ENCODE measurements at regions not wholly inside any gene's neighbourhood (a gene's known extent, or its start where the extent isn't known, plus 50 kb on each side); places are given as distances from the start of the nearest gene placed in this dataset.

GRCh38 chr4:45741897-45742296, 382.0 kb downstream of the GABRG1 start:
- BruUV-seq (replicated peaks): no TSS peak
- intact Hi-C loops (cut with micrococcal nuclease; ENCODE audit: unreplicated experiment) (no loop called here), in situ Hi-C loops (cut with MboI) (no loop called here)
- H2AFZ ChIP-seq (ENCODE audit: control insufficient read depth, low read depth, low read length): no peak overlapping the region
- ChIA-PET SMC1A (ENCODE audit: uncharacterized antibody, unreplicated experiment) (interaction anchor here (0.6 kb wide), 1 partner anchor 160 kb away, joined by 3 read pairs; no protein-coding TSS in a partner anchor), POLR2A (no interaction called here), CTCF (interaction anchor here (0.6 to 1.7 kb wide), 2 partner anchors 190 to 289 kb away, joined by 3 to 5 read pairs; no protein-coding TSS in a partner anchor), RAD21 (ENCODE audit: unreplicated experiment) (interaction anchor here (1.5 kb wide), 1 partner anchor 814 kb away, joined by 4 read pairs; no protein-coding TSS in a partner anchor)
- no peaks in the 10 kb centered on the region for H4K20me1 ChIP-seq (ENCODE audit: control insufficient read depth, insufficient read depth)
- FAIRE-seq (no peak), ATAC-seq (no peak; the same call in 2 of the 3 replicates), DNase-seq (ENCODE audit: low read depth, low spot score) (no peak)
- no peaks in the 10 kb centered on the region for H3K27me3 ChIP-seq (replicated peaks in 1 of 2; ENCODE audit: control insufficient read depth in 2 of 2, insufficient read depth in 2 of 2, low read length in 1 of 2)
- no peaks in the 10 kb centered on the region for H3K4me1 ChIP-seq (ENCODE audit: control insufficient read depth, insufficient read depth, low read length)
- H3K79me2 ChIP-seq (ENCODE audit: control insufficient read depth, insufficient read depth, low read length): no peaks in the 10 kb centered on the region
- H3K9ac ChIP-seq (ENCODE audit: control insufficient read depth, insufficient read depth, low read length): no peak overlapping the region
- 0% methylated on average over 1 of the region's 1 CpG for WGBS (ENCODE audit: insufficient coverage, insufficient replicate concordance, low lambda C conversion rate, missing lambda C conversion rate)
- H3K4me2 ChIP-seq (ENCODE audit: control insufficient read depth, insufficient read depth): no peak overlapping the region
- no peak overlapping the region for H3K4me3 ChIP-seq
- no peaks in the 10 kb centered on the region for H3K9me3 ChIP-seq (replicated peaks; ENCODE audit: control insufficient read depth, insufficient read depth, low read length)
- H3K36me3 ChIP-seq (ENCODE audit: control insufficient read depth in 2 of 2, insufficient read depth in 2 of 2, low read length in 1 of 2): no peaks in the 10 kb centered on the region
- no peak overlapping the region for H3K27ac ChIP-seq (ENCODE audit: control insufficient read depth, insufficient read depth)
- no peak for TF ChIP-seq ATF7 (IDR thresholded peaks at IDR 0.05; ENCODE audit: low read depth)
- TF ChIP-seq MTA3 (IDR thresholded peaks at IDR 0.05; ENCODE audit: borderline replicate concordance, low read length): no peak
- TF ChIP-seq RBBP5 (conservative IDR thresholded peaks at IDR 0.05): no peak
- TF ChIP-seq HDAC6 (IDR thresholded peaks at IDR 0.05; ENCODE audit: unreplicated experiment): no peak
- TF ChIP-seq POU2F2 (IDR thresholded peaks at IDR 0.05; ENCODE audit: borderline replicate concordance, low read depth, low read length): no peak
- no peak for TF ChIP-seq SP1 (IDR thresholded peaks at IDR 0.05; ENCODE audit: low read depth, low read length)
- no peak for TF ChIP-seq SMARCA5 (IDR thresholded peaks at IDR 0.05)
- no peak for TF ChIP-seq BMI1 (IDR thresholded peaks at IDR 0.05; ENCODE audit: borderline replicate concordance)
- no peak for TF ChIP-seq TAF1 (IDR thresholded peaks at IDR 0.05; ENCODE audit: borderline replicate concordance, low read depth, low read length)
- no peak for TF ChIP-seq TCF12 (IDR thresholded peaks at IDR 0.05; ENCODE audit: low read depth, low read length)
- TF ChIP-seq TCF3 (IDR thresholded peaks at IDR 0.05; ENCODE audit: borderline replicate concordance, insufficient read depth, low read depth, low read length): no peak
- no peak for TF ChIP-seq JUND (IDR thresholded peaks at IDR 0.05; ENCODE audit: low read depth, low read length)
- no peak for TF ChIP-seq HSF1 (IDR thresholded peaks at IDR 0.05; ENCODE audit: low read depth, low read length)
- TF ChIP-seq BCL11A (IDR thresholded peaks at IDR 0.05; ENCODE audit: low read depth, low read length): no peak
- no peak for TF ChIP-seq ZBTB40 (IDR thresholded peaks at IDR 0.05; ENCODE audit: borderline replicate concordance)
- no peak for TF ChIP-seq MAX (IDR thresholded peaks at IDR 0.05; ENCODE audit: low read depth, low read length)
- TF ChIP-seq ZNF622 (IDR thresholded peaks at IDR 0.05): no peak
- no peak for TF ChIP-seq NKRF (conservative IDR thresholded peaks at IDR 0.05)
- TF ChIP-seq CHD1 (IDR thresholded peaks at IDR 0.05; ENCODE audit: low read depth, low read length): no peak

Data from GM12878 (cell line).